ENCODE measurements at regions not wholly inside any gene's neighbourhood (a gene's known extent, or its start where the extent isn't known, plus 50 kb on each side); places are given as distances from the start of the nearest gene placed in this dataset.
"Not testable (repeated sequence)": the region's sequence is repeated elsewhere in the genome, so short reads cannot be mapped to it uniquely, and the experiment has no call there.

GRCh38 chr4:120277391-120277790, 210.7 kb upstream of the MAD2L1 start:
- no peak for DNase-seq
- TF ChIP-seq, protein P1, sequence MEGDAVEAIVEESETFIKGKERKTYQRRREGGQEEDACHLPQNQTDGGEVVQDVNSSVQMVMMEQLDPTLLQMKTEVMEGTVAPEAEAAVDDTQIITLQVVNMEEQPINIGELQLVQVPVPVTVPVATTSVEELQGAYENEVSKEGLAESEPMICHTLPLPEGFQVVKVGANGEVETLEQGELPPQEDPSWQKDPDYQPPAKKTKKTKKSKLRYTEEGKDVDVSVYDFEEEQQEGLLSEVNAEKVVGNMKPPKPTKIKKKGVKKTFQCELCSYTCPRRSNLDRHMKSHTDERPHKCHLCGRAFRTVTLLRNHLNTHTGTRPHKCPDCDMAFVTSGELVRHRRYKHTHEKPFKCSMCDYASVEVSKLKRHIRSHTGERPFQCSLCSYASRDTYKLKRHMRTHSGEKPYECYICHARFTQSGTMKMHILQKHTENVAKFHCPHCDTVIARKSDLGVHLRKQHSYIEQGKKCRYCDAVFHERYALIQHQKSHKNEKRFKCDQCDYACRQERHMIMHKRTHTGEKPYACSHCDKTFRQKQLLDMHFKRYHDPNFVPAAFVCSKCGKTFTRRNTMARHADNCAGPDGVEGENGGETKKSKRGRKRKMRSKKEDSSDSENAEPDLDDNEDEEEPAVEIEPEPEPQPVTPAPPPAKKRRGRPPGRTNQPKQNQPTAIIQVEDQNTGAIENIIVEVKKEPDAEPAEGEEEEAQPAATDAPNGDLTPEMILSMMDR (IDR thresholded peaks at IDR 0.05), result no peak
- Mint-ChIP-seq H3K9me3 (peaks cover 9% of the 10 kb centered on the region), H3K36me3 (ENCODE audit: low read depth) (no peaks in the 10 kb centered on the region), H3K27ac (no peak overlapping the region), H3K4me3 (no peak overlapping the region), H3K27me3 (ENCODE audit: low read depth, poor library complexity) (peaks cover 4% of the 10 kb centered on the region), H3K4me1 (peaks cover 7% of the 10 kb centered on the region)

GRCh38 chr4:120266602-120267001, 200.0 kb upstream of the MAD2L1 start:
- peaks cover 2% of the 10 kb centered on the region for H3K36me3 Mint-ChIP-seq (ENCODE audit: low read depth)
- H3K9me3 Mint-ChIP-seq, result peaks cover 2% of the 10 kb centered on the region

DNA sequence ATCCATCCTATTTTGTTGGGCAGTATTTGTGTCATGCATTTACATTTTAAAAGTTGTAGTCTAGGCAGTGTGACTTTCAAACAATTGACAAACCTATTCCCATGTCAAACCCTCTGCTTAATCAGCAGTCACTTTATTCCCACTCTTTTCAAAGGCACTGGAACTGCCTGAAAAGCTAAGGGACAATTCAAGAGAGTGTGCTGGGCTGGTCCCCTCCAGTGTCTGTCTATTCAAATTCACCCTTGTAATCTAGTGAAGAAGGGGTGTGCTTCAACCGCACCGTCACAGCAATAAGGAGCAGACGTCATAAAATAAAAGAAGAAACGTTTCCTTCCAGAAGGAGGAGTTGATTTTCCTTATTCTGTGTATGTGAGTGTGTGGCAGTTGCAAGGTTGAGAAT, 197.0 kb upstream of the MAD2L1 start:
- Mint-ChIP-seq H3K4me3 (no peak overlapping the region), H3K36me3 (ENCODE audit: low read depth) (peaks cover 6% of the 10 kb centered on the region), H3K4me1 (peaks cover 15% of the 10 kb centered on the region), H3K27me3 (ENCODE audit: low read depth, poor library complexity) (peaks cover 5% of the 10 kb centered on the region), H3K9me3 (peaks cover 5% of the 10 kb centered on the region), H3K27ac (no peak overlapping the region)
- no peak for DNase-seq
- TF ChIP-seq, protein P1 (IDR thresholded peaks at IDR 0.05), result no peak

More at GRCh38 chr4:120266602-120267001, 200.0 kb upstream of the MAD2L1 start:
- no peak for DNase-seq
- Mint-ChIP-seq H3K27me3 (ENCODE audit: low read depth, poor library complexity) (peaks cover 5% of the 10 kb centered on the region), H3K4me1 (peaks cover 15% of the 10 kb centered on the region), H3K4me3 (no peak overlapping the region), H3K27ac (no peak overlapping the region)
- TF ChIP-seq, protein P1 (IDR thresholded peaks at IDR 0.05), result no peak

DNA sequence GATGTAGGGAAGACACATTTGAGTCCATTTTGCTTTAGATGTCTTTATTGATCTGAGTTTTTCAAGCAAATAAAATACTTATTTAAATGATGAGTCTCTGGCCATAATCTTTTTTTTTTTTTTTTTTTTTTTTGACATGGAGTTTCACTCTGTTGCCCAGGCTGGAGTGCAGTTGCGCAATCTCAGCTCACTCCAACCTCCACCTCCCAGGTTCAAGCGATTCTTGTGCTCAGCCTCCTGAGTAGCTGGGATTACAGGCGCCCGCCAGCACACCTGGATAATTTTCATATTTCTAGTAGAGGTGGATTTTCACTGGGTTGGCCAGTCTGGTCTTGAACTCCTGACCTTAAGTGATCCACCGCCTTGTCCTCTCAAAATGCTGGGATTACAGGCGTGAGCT, 194.5 kb upstream of the MAD2L1 start:
- H3K27me3 Mint-ChIP-seq (ENCODE audit: low read depth, poor library complexity), result peaks cover 5% of the 10 kb centered on the region
- TF ChIP-seq, protein P1 (IDR thresholded peaks at IDR 0.05), result no peak
- H3K4me3 Mint-ChIP-seq, result no peak overlapping the region
- peaks cover 23% of the 10 kb centered on the region for H3K4me1 Mint-ChIP-seq
- H3K9me3 Mint-ChIP-seq, result peaks cover 10% of the 10 kb centered on the region
- H3K27ac Mint-ChIP-seq, result no peak overlapping the region
- no peak for DNase-seq
- peaks cover 6% of the 10 kb centered on the region for H3K36me3 Mint-ChIP-seq (ENCODE audit: low read depth)

DNA sequence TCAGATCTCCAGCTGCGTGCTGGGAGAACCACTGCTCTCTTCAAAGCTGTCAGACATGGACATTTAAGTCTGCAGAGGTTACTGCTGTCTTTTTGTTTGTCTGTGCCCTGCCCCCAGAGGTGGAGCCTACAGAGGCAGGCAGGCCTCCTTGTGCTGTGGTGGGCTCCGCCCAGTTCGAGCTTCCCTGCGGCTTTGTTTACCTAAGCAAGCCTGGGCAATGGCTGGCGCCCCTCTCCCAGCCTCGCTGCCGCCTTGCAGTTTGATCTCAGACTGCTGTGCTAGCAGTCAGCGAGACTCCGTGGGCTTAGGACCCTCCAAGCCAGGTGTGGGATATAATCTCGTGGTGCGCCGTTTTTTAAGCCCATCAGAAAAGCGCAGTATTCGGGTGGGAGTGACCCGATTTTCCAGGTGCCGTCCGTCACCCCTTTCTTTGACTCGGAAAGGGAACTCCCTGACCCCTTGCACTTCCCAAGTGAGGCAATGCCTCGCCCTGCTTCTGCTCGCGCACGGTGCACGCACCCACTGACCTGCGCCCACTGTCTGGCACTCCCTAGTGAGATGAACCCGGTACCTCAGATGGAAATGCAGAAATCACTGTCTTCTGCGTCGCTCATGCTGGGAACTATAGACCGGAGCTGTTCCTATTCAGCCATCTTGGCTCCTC, 189.6 kb upstream of the MAD2L1 start:
- H3K27me3 Mint-ChIP-seq (ENCODE audit: low read depth, poor library complexity); H3K36me3 Mint-ChIP-seq (ENCODE audit: low read depth): not testable (repeated sequence)
- peaks cover 24% of the 10 kb centered on the region for H3K9me3 Mint-ChIP-seq
- peak; percentile 55 for DNase-seq
- peak overlapping the region; percentile 91 for H3K4me3 Mint-ChIP-seq
- H3K4me1 Mint-ChIP-seq, result peaks cover 13% of the 10 kb centered on the region
- peak overlapping the region; percentile 96 for H3K27ac Mint-ChIP-seq

- DNase-seq, result no peak
- Mint-ChIP-seq H3K4me1 (peaks cover 5% of the 10 kb centered on the region), H3K9me3 (peaks cover 4% of the 10 kb centered on the region), H3K27me3 (ENCODE audit: low read depth, poor library complexity) (no peaks in the 10 kb centered on the region), H3K4me3 (no peak overlapping the region), H3K36me3 (ENCODE audit: low read depth) (no peaks in the 10 kb centered on the region), H3K27ac (no peak overlapping the region)
- TF ChIP-seq, protein P1 (IDR thresholded peaks at IDR 0.05), result no peak
Observed at GRCh38 chr4:120238277-120238973, 171.8 kb upstream of the MAD2L1 start.
